HG03354 (cell line): ENCODE measurements at regions not wholly inside any gene's neighbourhood (a gene's known extent, or its start where the extent isn't known, plus 50 kb on each side); places are given as distances from the start of the nearest gene placed in this dataset.
"Not testable (repeated sequence)": the region's sequence is repeated elsewhere in the genome, so short reads cannot be mapped to it uniquely, and the experiment has no call there.

Source experiments
- ATAC-seq: cut with Tn5 transposase; IDR thresholded peaks from one replicate; pipeline ENCODE4 v1.9.1; 2021; ENCODE audit warnings: mild to moderate bottlenecking; ENCODE audit not compliant: unreplicated experiment, poor library complexity, severe bottlenecking

DNA sequence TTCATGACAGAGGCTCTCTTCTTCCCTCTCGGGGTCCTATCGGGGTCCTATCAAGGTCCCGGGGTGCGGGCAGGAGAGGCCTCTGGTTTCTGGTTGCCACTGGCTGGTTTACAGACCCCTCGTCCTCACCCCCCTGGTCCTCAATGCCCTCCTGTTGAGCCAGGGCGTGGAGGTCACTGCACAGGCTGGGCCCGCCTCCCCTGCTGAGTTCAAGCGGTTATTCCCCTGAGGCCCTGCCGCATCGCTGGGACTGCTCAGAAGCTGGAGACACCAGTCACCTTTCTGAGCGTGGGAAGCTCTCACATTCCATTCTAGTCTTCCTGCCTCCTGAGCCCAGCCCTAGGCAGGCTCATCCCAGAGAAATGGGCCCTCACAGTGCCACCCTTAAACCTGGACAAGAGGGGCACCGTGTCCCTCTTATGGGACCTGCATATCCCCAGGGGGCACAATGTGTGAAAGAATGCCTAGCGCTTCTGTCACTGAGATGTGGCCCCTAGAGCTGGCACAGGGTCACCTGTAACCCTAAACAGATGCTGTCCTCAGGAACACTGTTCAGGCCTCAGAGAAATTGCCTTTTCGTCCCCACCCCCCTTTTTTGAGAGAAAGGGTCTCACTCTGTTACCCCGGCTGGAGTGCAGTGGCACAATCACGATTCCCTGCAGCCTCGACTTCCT lies 177.7 kb upstream of the RGS6 start:
- no peak for ATAC-seq

DNA sequence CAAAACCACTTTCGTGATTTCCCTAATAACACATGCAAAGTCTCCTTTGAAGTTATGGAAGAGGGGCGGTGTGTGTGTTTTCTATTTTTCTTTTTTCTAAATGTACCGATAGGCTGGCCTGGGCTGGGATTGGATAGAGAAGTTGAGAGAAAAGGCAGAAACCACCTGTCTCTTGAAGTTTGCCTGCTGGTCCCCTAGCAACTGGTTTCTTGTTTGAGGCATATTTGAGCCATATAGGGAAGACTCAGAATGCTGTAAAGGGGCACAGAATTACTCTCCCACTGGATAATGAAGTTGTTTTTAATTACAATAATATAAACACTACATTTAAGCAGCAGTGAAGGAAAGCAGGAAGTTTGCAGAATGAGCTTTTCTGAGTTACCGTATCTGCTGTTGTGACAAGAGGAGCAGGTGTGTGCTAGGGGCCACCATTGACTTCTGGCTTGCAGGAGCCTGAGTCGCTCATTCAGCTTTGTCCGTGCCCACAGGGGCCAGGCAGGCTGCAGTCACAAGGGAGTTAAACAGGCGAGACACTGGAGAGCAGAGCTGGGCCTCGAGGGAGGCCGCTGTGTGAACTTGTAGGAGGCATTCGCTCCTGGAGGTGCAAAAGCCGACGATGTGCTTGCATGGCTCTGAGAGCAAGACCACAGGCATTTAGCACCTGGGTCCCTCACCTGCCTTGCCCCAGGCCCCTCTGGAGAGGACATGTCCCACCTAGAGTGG lies 173.8 kb upstream of the RGS6 start:
- ATAC-seq, result no peak

DNA sequence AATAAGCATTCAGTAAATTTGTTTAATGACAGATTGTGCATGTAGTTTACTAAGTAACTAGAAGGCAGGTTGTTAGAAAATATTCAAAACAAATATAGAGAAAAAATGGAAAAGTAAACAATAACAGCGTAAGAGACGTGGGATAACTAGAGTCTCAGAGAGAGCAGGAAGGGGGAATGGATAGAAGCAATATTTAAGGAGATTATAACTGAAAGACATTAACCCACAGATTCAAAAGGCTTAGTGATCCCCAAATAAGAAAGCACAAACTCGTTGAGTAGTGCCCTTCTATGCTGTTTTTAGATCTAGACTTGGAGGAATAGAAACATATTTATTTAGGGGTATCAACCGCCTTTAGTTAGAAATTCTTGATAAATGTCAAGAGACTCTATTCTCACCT lies 169.7 kb upstream of the RGS6 start:
- ATAC-seq, result no peak

DNA sequence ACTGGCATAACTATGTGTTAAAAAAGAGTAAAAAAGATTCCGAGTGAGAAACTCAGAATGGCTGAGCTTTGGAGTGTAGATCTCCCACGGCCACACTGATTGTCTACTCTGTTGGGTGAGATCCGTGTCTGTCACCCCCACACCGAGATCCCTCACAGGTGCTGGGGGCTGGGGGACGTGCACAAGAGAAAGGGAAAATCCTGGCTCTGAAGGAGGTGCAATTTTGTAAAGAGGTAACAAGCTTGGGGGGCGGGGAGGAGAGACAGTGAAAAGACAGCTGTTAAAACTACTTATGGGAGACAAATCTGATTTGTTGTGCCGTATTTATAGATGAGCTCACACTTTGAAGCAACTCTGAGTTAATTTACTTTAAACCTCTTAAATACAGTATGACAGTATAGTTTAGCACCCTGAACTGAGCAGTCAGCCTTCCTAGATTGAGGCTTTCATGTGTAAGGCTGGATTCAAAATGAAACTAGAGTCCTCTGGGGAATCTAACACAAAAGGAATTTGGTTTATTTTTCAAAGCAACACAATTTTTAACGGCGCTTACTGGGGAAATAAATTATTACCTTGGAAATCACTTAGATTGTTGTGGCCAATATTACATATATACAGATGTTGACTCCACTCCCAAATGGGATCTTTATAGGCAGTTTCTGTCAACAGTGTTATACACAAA lies 167.4 kb upstream of the RGS6 start:
- no peak for ATAC-seq

DNA sequence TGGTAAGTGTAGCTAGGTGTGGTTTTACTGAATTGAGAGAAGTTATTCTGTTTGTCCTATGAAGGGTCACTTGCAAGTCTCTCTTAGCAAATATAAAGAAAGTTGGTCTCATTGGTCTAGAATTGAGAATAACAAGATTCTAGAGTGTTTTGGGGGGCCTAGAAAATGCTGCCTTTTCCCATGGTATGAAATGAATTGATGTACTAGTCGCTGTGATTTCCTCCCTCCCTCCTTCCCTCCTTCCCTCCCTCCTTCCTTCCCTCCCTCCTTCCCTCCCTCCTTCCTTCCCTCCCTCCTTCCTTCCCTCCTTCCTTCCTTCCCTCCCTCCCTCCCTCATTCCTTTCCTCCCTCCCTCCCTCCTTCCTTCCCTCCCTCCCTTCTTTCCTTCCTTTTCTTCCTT lies 166.7 kb upstream of the RGS6 start:
- ATAC-seq, result no peak

DNA sequence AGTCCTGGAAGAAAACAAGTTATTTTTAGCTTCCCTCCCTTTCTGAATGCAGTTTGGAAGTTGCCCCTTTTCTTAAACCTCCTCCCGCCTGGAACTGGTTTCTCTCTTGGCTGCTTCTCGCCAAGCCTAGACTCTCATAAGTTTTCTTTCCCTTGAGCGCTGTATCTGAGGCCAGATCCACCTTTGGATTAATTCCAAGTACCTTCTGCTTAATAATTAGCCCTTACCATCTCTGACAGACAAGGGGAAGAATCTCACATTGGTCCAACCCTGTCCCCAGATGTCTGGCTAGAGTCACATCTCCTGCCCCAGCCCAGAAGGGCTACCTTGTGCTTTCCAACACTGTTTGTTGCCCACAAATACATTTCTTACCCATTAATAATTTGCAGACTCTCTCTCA lies 161.8 kb upstream of the RGS6 start:
- no peak for ATAC-seq

DNA sequence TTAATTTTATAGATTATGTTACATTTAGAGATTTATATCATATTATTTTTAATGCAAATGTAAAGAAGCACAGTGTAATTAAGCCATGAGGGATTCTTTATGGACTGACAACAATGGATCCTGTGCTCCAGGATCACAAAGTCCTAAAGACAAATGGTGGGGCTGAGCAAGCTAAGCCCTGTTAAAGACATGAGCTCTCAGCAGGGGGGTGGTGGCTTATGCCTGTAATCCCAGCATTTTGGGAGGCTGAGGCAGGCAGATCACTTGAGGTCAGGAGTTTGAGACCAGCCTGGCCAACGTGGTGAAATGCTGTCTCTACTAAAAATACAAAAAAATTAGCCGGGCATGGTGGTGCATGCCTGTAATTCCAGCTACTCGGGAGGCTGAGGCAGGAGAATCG lies 160.8 kb upstream of the RGS6 start:
- ATAC-seq, result not testable (repeated sequence)

DNA sequence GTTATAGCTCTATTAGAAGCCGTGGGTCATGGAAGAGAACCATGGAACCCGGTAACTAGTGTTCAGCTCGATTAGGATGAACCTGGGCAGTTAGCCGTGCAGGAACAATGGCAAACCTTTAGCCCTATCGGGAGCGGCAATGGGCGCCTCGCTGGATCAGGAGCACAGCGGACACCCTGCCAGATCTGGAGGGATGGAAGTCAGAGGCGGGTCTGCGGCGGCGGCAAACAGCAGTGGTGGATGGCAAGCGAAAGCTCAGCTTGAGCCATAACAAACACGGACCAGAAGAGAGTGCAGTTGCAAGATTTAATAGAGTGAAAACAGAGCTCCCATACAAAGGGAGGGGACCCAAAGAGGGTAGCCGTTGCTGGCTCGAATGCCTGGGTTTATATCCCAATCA lies 160.2 kb upstream of the RGS6 start:
- ATAC-seq, result not testable (repeated sequence)

DNA sequence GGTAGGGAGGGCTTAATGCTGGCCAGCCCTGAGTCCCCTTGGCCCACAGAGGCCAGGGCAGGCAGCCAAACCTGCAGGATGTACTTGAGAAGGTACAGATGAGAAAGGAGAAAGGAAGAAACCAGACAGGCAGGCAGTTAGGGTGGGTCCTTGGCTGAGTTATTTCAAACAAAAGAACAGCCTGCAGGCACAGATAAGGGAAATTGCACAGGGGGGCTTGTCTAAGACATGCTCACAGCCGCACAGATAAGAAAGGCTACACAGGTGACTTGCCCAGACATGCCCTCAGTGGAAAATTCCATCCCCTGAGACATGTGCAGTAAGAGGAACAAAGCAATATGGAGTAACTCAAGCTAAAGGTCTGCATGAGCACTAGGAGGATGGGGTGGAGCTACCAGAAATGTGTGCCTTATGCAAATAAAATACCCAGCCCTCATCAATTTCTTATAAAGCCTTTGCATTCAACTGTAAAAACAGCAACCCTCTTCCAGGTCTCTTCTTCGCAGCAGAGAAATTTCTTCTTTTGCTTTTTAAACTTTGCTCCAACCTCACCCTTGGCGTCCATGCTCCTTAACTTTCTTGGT lies 158.2 kb upstream of the RGS6 start:
- no peak for ATAC-seq

DNA sequence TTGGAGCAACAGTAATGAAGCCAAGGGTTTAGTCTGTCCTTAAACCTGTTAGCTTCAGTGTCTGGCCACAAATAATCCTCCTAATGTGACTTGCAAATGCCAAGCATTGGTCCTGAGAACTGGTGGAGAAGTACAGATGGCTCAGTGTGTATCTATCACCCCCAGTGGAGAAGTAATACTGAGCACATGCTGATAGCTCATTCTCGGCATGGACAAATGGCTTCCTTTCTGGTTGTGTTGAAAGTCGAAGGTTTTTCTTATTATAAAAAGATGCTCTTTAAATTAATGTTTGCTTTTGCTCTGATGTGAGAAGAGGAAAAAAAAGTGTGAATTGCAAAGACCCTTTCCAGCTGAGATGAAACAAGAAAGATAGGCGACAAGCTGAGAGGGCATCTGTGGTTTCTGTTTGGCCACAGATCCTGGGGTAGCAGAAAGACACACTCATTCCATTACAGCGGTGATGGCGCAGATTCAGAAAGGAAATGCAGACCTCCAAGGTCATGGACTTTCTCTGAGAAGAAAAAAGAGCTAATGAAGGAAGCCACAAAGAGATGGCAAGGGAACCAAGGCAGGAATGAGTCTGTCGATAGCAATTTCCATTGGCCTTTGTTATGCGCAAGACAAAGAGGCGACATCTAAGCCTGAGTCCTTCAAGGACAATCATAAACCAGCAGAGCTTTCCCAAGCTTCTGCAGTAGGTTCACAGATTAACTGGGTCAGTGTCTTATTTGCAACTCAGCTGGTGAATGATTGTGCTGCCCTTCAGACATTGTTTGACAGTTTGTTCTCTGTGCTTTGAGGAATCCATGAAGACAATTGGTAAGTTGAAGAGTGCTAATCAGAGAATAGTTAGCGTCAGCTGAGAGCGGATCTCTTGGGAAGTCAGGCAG lies 155.5 kb upstream of the RGS6 start:
- ATAC-seq, result peak; percentile 48

DNA sequence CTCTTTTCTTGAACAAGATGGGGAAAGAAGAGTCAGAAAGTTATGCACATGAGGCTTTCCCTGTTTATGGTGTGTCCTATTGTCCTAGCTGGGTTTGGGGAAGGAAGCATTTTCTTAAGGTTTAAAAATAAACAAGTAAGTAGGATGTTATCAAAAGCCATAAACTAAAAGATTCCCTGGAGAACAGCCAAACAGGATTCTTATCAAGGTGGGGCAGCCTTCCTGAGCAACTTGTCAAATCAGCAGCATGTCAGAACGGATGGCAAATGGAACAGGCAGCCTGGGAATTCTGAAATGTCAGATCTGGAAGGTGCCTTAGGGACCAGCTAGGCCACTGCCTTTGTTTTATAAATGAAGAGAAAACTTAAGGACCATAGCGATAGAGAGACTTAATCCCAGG lies 152.2 kb upstream of the RGS6 start:
- no peak for ATAC-seq

DNA sequence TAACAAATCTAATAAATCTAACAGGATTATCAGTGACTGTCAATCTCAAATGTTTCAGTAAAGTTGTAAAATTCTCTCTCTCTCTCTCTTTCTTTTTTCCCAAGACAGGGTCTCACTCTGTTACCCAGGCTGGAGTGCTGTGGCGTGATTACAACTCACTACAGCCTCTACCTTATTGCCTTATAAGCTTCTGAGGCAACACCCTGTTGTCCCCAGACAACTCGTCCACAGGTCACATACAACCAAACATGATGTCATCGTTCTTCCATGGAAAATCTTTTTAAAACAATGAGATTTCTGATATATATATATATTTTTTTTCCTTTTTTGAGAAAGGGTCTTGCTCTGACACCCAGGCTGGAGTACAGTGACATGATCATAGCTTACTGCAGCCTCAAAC lies 151.4 kb upstream of the RGS6 start:
- no peak for ATAC-seq

DNA sequence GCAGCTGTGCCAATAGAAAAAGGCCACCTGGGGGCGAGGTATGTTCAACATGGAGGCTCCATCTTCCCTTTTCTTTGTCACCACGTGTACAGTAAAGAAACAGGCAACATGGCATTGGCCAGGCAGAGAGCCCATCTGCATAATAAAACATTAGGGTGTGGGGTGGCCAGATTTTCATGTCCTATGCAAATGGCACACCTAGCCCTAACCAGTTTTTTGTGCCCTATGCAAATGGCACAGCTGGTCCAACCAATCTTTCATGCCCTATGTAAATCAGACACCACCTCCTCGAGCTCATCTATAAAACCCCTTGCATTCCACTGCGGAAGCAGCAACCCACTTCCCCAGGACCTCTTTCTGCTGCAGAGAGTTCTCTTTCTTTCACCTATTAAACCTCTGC lies 149.1 kb upstream of the RGS6 start:
- no peak for ATAC-seq

DNA sequence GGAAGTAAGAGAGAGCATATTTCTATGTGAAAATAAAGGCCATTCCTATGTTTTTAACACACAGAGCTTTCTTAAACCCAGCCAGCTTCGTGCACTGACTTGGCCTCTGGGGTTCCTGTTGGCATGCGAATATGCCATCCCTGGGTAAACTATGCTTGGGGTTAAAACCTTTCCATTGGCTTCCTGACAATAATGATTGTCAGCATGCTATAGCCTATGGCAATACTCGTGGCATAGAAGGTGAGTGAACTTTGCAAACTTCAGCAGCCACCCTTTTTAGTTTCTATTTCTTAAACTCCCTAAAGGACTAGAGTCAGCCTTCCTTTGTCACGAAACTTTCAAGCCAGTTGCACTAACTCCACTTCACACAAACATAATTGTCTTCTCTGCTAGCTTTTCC lies 148.4 kb upstream of the RGS6 start:
- no peak for ATAC-seq

DNA sequence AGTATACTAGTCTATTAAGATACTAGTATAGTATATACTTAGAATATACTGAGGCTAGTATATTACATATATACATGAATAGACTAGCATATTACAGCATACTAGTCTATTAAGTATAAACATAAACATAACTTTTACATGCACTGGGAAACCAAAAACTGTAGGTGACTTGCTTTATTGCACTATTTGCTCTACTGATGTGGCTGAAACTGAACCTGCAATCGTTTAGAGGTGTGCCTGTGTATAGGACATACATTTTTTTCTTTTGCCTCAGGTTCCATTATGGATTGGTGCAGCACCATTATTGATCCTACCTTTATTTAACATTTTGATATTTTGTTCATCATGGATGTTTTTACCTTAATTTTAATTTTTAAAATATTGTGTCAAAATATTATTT lies 143.2 kb upstream of the RGS6 start:
- ATAC-seq, result no peak

DNA sequence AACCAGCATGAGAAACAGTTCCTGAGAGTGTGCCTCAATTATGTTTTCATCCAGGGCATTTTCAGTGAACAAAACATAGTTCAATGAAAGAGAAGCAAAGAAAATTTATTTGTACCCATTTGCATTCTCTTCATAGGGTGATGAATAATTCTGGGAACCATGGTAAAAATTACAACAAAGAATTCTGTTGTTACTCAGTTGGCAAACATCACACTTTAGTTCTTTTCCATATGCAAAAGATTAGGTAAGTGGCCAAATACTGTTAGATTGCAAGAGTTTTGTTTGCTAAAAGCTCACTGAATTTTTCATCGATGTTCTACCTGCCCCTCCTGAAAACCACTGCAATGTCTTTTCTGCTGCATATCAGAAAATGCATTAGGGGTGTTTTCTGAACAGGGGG lies 132.4 kb upstream of the RGS6 start:
- no peak for ATAC-seq

DNA sequence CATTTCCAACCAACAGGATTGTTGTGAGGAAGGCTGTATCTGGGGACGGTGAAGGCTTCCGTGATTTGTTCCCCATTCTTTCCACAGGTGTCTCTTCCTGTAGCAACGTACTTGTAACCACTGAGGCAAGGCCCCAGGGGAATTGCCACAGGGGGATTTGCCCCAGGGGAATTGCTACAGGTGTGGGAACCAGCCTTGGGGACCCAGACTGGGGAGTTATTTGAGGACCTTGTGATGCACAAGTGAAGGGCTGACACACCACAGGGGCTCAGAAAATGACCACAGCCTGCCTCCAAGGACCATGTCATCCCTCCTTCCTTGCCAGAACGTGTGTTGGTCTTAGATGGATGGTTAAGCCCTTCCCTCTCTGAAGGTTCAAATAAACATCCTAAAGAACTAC lies 131.4 kb upstream of the RGS6 start:
- no peak for ATAC-seq

DNA sequence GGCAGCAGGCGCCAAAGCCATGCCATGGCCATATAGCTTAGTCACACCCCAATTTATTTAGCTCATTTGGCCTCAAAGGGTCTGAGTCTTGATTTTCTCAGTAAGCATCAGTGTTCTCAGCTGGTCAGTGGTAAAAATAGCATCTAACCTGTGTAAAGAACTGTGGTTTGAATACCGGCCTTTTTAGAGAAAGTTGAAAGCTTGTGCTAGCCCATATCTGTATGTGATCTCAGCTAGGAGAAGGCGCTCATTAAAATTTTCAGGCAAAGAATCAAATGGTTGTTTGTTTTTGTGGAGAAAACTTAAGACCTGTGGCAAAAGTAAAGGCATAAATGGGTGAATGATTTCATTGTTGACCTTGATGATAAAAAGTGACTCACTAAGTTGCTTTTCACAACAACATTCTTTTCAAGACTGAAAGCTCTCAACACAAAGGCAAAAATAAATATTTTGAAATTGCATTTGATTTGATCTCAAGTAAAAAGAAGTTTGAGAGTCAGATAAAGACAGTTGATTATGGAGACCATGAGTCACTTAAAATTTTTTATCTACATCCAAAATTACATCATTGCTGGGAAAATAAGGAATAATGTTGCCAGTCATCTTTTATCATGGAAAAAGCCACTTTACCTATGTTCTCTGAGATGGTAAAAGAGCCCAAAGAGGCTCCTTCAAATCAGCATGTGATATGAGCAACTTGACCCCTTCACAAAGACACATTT lies 128.5 kb upstream of the RGS6 start:
- ATAC-seq, result no peak

DNA sequence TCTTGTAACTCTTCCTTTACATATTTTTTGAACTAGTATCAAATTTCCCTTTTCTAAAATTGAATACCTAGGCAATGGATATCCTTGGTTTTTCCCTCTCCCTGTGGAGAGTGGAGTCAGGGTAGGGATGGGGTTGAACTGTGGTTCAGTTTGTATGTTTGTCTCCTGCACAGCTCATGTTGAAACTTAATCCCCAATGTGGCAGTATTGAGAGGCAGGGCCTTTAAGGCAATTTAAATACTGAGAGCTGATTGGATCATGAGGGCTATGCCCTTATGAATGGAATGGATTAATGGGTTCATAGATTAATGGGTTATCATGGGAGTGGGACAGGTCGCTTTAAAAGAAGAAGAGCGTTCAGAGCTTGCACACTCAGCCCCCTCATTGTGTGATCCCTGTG lies 127.2 kb upstream of the RGS6 start:
- no peak for ATAC-seq
